Colon (tissue), 2 donors: ENCODE measurements at regions not wholly inside any gene's neighbourhood (a gene's known extent, or its start where the extent isn't known, plus 50 kb on each side); places are given as distances from the start of the nearest gene placed in this dataset.

ENCODE experiments used
- FAIRE-seq: peaks from 2 replicates; lab custom pipeline; 2012; peaks lifted over from hg19 to GRCh38; lab: Jason Lieb, UNC
- donor health status: control.
- donor health status: control.

GRCh38 chr10:4482659-4483058 lies 343.3 kb upstream of the AKR1E2 start:
- no peak for FAIRE-seq

GRCh38 chr10:4481192-4481591 lies 344.8 kb upstream of the AKR1E2 start:
- FAIRE-seq, result no peak

GRCh38 chr10:4479342-4479741 lies 346.7 kb upstream of the AKR1E2 start:
- FAIRE-seq, result no peak

- no peak for FAIRE-seq
Measured at GRCh38 chr10:4477664-4478063, 348.3 kb upstream of the AKR1E2 start.

GRCh38 chr10:4475827-4476490 lies 350.0 kb upstream of the AKR1E2 start:
- no peak for FAIRE-seq

- FAIRE-seq, result no peak
Measured at GRCh38 chr10:4474829-4475228, 351.2 kb upstream of the AKR1E2 start.

- no peak for FAIRE-seq
Measured at GRCh38 chr10:4473977-4474376, 352.0 kb upstream of the AKR1E2 start.

GRCh38 chr10:4472190-4472904 lies 353.7 kb upstream of the AKR1E2 start:
- no peak for FAIRE-seq

- no peak for FAIRE-seq
Measured at GRCh38 chr10:4470231-4470835, 355.7 kb upstream of the AKR1E2 start.

GRCh38 chr10:4467481-4467880 lies 358.5 kb upstream of the AKR1E2 start:
- no peak for FAIRE-seq

GRCh38 chr10:4460267-4460666 lies 365.7 kb upstream of the AKR1E2 start:
- FAIRE-seq, result peak; percentile 51

GRCh38 chr10:4459531-4459930 lies 366.5 kb upstream of the AKR1E2 start:
- FAIRE-seq, result no peak

- no peak for FAIRE-seq
Measured at GRCh38 chr10:4457597-4457996, 368.4 kb upstream of the AKR1E2 start.

GRCh38 chr10:4456776-4457175 lies 369.2 kb upstream of the AKR1E2 start:
- FAIRE-seq, result no peak

- FAIRE-seq, result no peak
Measured at GRCh38 chr10:4456279-4456678, 369.7 kb upstream of the AKR1E2 start.

GRCh38 chr10:4453950-4454349 lies 372.1 kb upstream of the AKR1E2 start:
- FAIRE-seq, result no peak

- FAIRE-seq, result no peak
Measured at GRCh38 chr10:4453276-4453675, 372.7 kb upstream of the AKR1E2 start.

- FAIRE-seq, result no peak
Measured at GRCh38 chr10:4450981-4451908, 374.8 kb upstream of the AKR1E2 start.

GRCh38 chr10:4450169-4450568 lies 375.8 kb upstream of the AKR1E2 start:
- FAIRE-seq, result no peak

GRCh38 chr10:4448030-4448429 lies 378.0 kb upstream of the AKR1E2 start:
- FAIRE-seq, result no peak

- FAIRE-seq, result no peak
Measured at GRCh38 chr10:4443419-4443818, 382.6 kb upstream of the AKR1E2 start.

- FAIRE-seq, result no peak
Measured at GRCh38 chr10:4442296-4442695, 383.7 kb upstream of the AKR1E2 start.
